Gastrocnemius medialis (tissue), 4 donors: ENCODE measurements at regions not wholly inside any gene's neighbourhood (a gene's known extent, or its start where the extent isn't known, plus 50 kb on each side); places are given as distances from the start of the nearest gene placed in this dataset.

Experiments used
- ATAC-seq, 2 donors: fragments of 150-250 bp; one replicate each; pipeline ENCODE4 v1.9.1; 2016
- DNase-seq, 2 donors: peaks; one replicate each; pipeline ENCODE4 v3.0.0-alpha.2; 2019
- H3K27ac ChIP-seq, 4 donors: fragments of 200-600 bp; sonication (generic); 1 replicate in 1 of 4; 2 replicates in 3 of 4; pipeline ENCODE4 v1.5.1; 2016 to 2018; ENCODE audit warnings: mild to moderate bottlenecking in 2 of 4, moderate library complexity in 1 of 4
- H3K27me3 ChIP-seq, 3 donors: fragments of 200-600 bp; sonication (generic) in 2 of 3; 1 replicate in 1 of 3; 2 replicates in 2 of 3; pipeline versions ENCODE4 v1.5.1 to v1.6.0; 2016 to 2019; ENCODE audit warnings: mild to moderate bottlenecking in 1 of 3, moderate library complexity in 1 of 3
- H3K36me3 ChIP-seq, 2 donors: fragments of 200-600 bp; sonication (generic) in 1 of 2; one replicate each; pipeline ENCODE4 v1.5.1; 2017 to 2018
- H3K4me1 ChIP-seq, 2 donors: fragments of 200-600 bp; sonication (generic) in 1 of 2; one replicate each; pipeline ENCODE4 v1.5.1; 2016 to 2017; ENCODE audit warnings: mild to moderate bottlenecking in 2 of 2
- H3K4me3 ChIP-seq, 4 donors: fragments of 200-600 bp; sonication (generic) in 3 of 4; 1 replicate in 1 of 4; 2 replicates in 3 of 4; pipeline ENCODE4 v1.5.1; 2016 to 2019; ENCODE audit warnings: mild to moderate bottlenecking in 2 of 4
- H3K9me3 ChIP-seq, 3 donors: fragments of 200-600 bp; sonication (generic) in 2 of 3; 1 replicate in 1 of 3; 2 replicates in 2 of 3; pipeline ENCODE4 v1.5.1; 2016 to 2019
- CTCF ChIP-seq, 5 experiments: fragments of 450-650 bp in 3 of 5; fragments of 200-600 bp in 2 of 5; sonication (generic) in 2 of 5; IDR thresholded peaks in 4 of 5; conservative IDR thresholded peaks in 1 of 5; 1 replicate in 4 of 5; 2 replicates in 1 of 5; pipeline ENCODE4 v1.5.1; 2016 to 2019; ENCODE audit warnings: antibody characterized with exemption in 5 of 5, mild to moderate bottlenecking in 3 of 5, moderate library complexity in 3 of 5
- POLR2A ChIP-seq, 2 donors: fragments of 450-650 bp; IDR thresholded peaks; one replicate each; pipeline ENCODE4 v1.6.1; 2017; ENCODE audit warnings: antibody characterized with exemption in 2 of 2, mild to moderate bottlenecking in 2 of 2, moderate library complexity in 2 of 2
- in situ Hi-C, 4 donors: fragments of 200-750 bp; cut with MboI; loops; one replicate each; pipeline versions ENCODE4 v1.15.0 to v1.8.0; 2017; ENCODE audit warnings: low sequenced_read_pairs in 4 of 4
- intact Hi-C: fragments of 100-400 bp; cut with DNase I; formaldehyde crosslinking; loops from one replicate; pipeline ENCODE4 v1.15.1; 2023; ENCODE audit warnings: low total_unique reads

GRCh38 chr5:143708672-143709071 lies 103.3 kb upstream of the HMHB1 start:
- intact Hi-C loops (no loop called here), in situ Hi-C loops (no loop called here)
- Histone ChIP-seq H3K27me3 (no peaks in the 10 kb centered on the region), H3K36me3 (no peaks in the 10 kb centered on the region), H3K27ac (no peak overlapping the region), H3K4me1 (peaks cover 0 to 5% of the 10 kb centered on the region in 2 donors), H3K4me3 (no peak overlapping the region), H3K9me3 (no peaks in the 10 kb centered on the region)
- no peak for DNase-seq
- no peak for ATAC-seq
- TF ChIP-seq POLR2A (IDR thresholded peaks at IDR 0.05) (no peak), CTCF (IDR thresholded peaks at IDR 0.05 in 4 of 5, conservative IDR thresholded peaks at IDR 0.05 in 1 of 5) (no peak)

- in situ Hi-C loops = no loop called here
- Histone ChIP-seq H3K4me3 (no peak overlapping the region), H3K36me3 (no peaks in the 10 kb centered on the region), H3K27ac (no peak overlapping the region), H3K9me3 (no peaks in the 10 kb centered on the region), H3K27me3 (no peaks in the 10 kb centered on the region), H3K4me1 (no peaks in the 10 kb centered on the region)
- intact Hi-C loops = no loop called here
- DNase-seq (no peak), ATAC-seq (no peak)
- TF ChIP-seq CTCF (IDR thresholded peaks at IDR 0.05 in 4 of 5, conservative IDR thresholded peaks at IDR 0.05 in 1 of 5) = no peak
- TF ChIP-seq POLR2A (IDR thresholded peaks at IDR 0.05) = no peak
Measured at GRCh38 chr5:143707806-143708205, 104.2 kb upstream of the HMHB1 start.

- Histone ChIP-seq H3K4me1 (no peaks in the 10 kb centered on the region), H3K27ac (no peak overlapping the region), H3K36me3 (no peaks in the 10 kb centered on the region), H3K4me3 (no peak overlapping the region), H3K9me3 (no peaks in the 10 kb centered on the region), H3K27me3 (no peaks in the 10 kb centered on the region)
- intact Hi-C loops (no loop called here), in situ Hi-C loops (no loop called here)
- ATAC-seq (no peak), DNase-seq (no peak)
- no peak for TF ChIP-seq CTCF (IDR thresholded peaks at IDR 0.05 in 4 of 5, conservative IDR thresholded peaks at IDR 0.05 in 1 of 5)
Measured at GRCh38 chr5:143705381-143705780, 106.6 kb upstream of the HMHB1 start.

GRCh38 chr5:143703659-143704058 lies 108.3 kb upstream of the HMHB1 start:
- Histone ChIP-seq H3K4me1 (no peaks in the 10 kb centered on the region), H3K9me3 (no peaks in the 10 kb centered on the region), H3K27me3 (no peaks in the 10 kb centered on the region), H3K27ac (no peak overlapping the region), H3K4me3 (no peak overlapping the region), H3K36me3 (no peaks in the 10 kb centered on the region)
- in situ Hi-C loops = no loop called here
- TF ChIP-seq POLR2A (IDR thresholded peaks at IDR 0.05) (no peak), CTCF (IDR thresholded peaks at IDR 0.05 in 4 of 5, conservative IDR thresholded peaks at IDR 0.05 in 1 of 5) (no peak)
- intact Hi-C loops = no loop called here
- DNase-seq (no peak), ATAC-seq (no peak)

GRCh38 chr5:143701493-143701892 lies 110.5 kb upstream of the HMHB1 start:
- intact Hi-C loops = no loop called here
- in situ Hi-C loops = no loop called here
- ATAC-seq = no peak

More at GRCh38 chr5:143701493-143701892, 110.5 kb upstream of the HMHB1 start:
- no peaks in the 10 kb centered on the region for H3K9me3 ChIP-seq
- H3K27ac ChIP-seq = no peak overlapping the region
- no peaks in the 10 kb centered on the region for H3K4me1 ChIP-seq
- TF ChIP-seq POLR2A (IDR thresholded peaks at IDR 0.05) = no peak
- no peak for TF ChIP-seq CTCF (IDR thresholded peaks at IDR 0.05 in 4 of 5, conservative IDR thresholded peaks at IDR 0.05 in 1 of 5)
- no peak for DNase-seq
- H3K4me3 ChIP-seq = no peak overlapping the region
- H3K27me3 ChIP-seq = no peaks in the 10 kb centered on the region
- no peaks in the 10 kb centered on the region for H3K36me3 ChIP-seq
